Trophoblast cell (in vitro differentiated cells and primary cell): ENCODE measurements at regions not wholly inside any gene's neighbourhood (a gene's known extent, or its start where the extent isn't known, plus 50 kb on each side); places are given as distances from the start of the nearest gene placed in this dataset.

Experiments
- DNase-seq, 2 donors: peaks; one replicate each; pipeline ENCODE4 v3.0.0-alpha.2; 2016
- H2AFZ ChIP-seq: 2 replicates; pipeline ENCODE4 v1.6.1; 2013; ENCODE audit warnings: low read length, moderate library complexity, mild to moderate bottlenecking; ENCODE audit not compliant: insufficient read depth, poor library complexity
- H2AK5ac ChIP-seq: 2 replicates; pipeline ENCODE4 v1.6.1; 2013; ENCODE audit warnings: mild to moderate bottlenecking, low read length
- H2BK120ac ChIP-seq: 2 replicates; pipeline ENCODE4 v1.6.1; 2013; ENCODE audit warnings: low read length, mild to moderate bottlenecking, moderate library complexity; ENCODE audit not compliant: insufficient read depth, poor library complexity
- H2BK12ac ChIP-seq: 2 replicates; pipeline ENCODE4 v1.6.1; 2013; ENCODE audit warnings: mild to moderate bottlenecking, low read length, moderate library complexity
- H2BK5ac ChIP-seq: 2 replicates; pipeline ENCODE4 v1.6.1; 2013; ENCODE audit warnings: low read length, low read depth, moderate library complexity, mild to moderate bottlenecking; ENCODE audit not compliant: poor library complexity
- H3K14ac ChIP-seq: 2 replicates; pipeline ENCODE4 v1.6.1; 2013; ENCODE audit warnings: mild to moderate bottlenecking, low read length
- H3K18ac ChIP-seq: 2 replicates; pipeline ENCODE4 v1.6.1; 2013; ENCODE audit warnings: mild to moderate bottlenecking, low read length
- H3K23ac ChIP-seq: 2 replicates; pipeline ENCODE4 v1.6.1; 2013; ENCODE audit warnings: low read length
- H3K27ac ChIP-seq: 2 replicates; pipeline ENCODE4 v1.5.1; 2013; ENCODE audit warnings: low read depth, mild to moderate bottlenecking, inconsistent platforms, low read length, moderate library complexity
- H3K27me3 ChIP-seq: 2 replicates; pipeline ENCODE4 v1.6.1; 2013; ENCODE audit warnings: inconsistent platforms, mild to moderate bottlenecking, low read length, moderate library complexity; ENCODE audit not compliant: insufficient read depth
- H3K36me3 ChIP-seq, 2 experiments: 1 replicate in 1 of 2; 2 replicates in 1 of 2; pipeline ENCODE4 v1.6.1; 2013; ENCODE audit warnings: low read length in 2 of 2, mild to moderate bottlenecking in 2 of 2, moderate library complexity in 1 of 2; ENCODE audit not compliant: insufficient read depth in 2 of 2, control insufficient read depth in 1 of 2
- H3K4ac ChIP-seq: 2 replicates; pipeline ENCODE4 v1.6.1; 2013; ENCODE audit warnings: low read depth, mild to moderate bottlenecking, low read length, moderate library complexity
- H3K4me1 ChIP-seq, 2 experiments: 1 replicate in 1 of 2; 2 replicates in 1 of 2; pipeline ENCODE4 v1.6.1; 2013; ENCODE audit warnings: low read length in 2 of 2, mild to moderate bottlenecking in 2 of 2, moderate library complexity in 1 of 2; ENCODE audit not compliant: insufficient read depth in 2 of 2, control insufficient read depth in 1 of 2
- H3K4me2 ChIP-seq: 2 replicates; pipeline ENCODE4 v1.6.1; 2013; ENCODE audit warnings: inconsistent platforms, mild to moderate bottlenecking, low read length, moderate library complexity
- H3K4me3 ChIP-seq: 2 replicates; pipeline ENCODE4 v1.5.1; 2013; ENCODE audit warnings: mild to moderate bottlenecking, low read depth, low read length, inconsistent platforms
- H3K79me1 ChIP-seq: one replicate; pipeline ENCODE4 v1.6.1; 2013; ENCODE audit warnings: low read length
- H3K79me2 ChIP-seq: 2 replicates; pipeline ENCODE4 v1.6.1; 2013; ENCODE audit warnings: low read length, mild to moderate bottlenecking; ENCODE audit not compliant: control insufficient read depth, insufficient read depth, poor library complexity
- H3K9ac ChIP-seq: 2 replicates; pipeline ENCODE4 v1.6.1; 2013; ENCODE audit warnings: mild to moderate bottlenecking, low read length
- H3K9me3 ChIP-seq: 2 replicates; pipeline ENCODE4 v1.6.1; 2013; ENCODE audit warnings: low read depth, mild to moderate bottlenecking, control low read depth, inconsistent platforms, low read length; ENCODE audit not compliant: insufficient read depth
- H4K12ac ChIP-seq: 2 replicates; pipeline ENCODE4 v1.6.1; 2013; ENCODE audit warnings: low read depth, mild to moderate bottlenecking, low read length, moderate library complexity
- H4K8ac ChIP-seq: 2 replicates; pipeline ENCODE4 v1.6.1; 2013; ENCODE audit warnings: low read depth, mild to moderate bottlenecking, low read length, moderate library complexity
- H4K91ac ChIP-seq: one replicate; pipeline ENCODE4 v1.6.1; 2013; ENCODE audit warnings: low read depth, mild to moderate bottlenecking, low read length, moderate library complexity
- WGBS: extraction: QIAGEN DNeasy Blood & Tissue Kit; methylation state at CpG from one replicate; pipeline ENCODE4 v1.1.7; 2013; ENCODE audit warnings: missing lambda C conversion rate; ENCODE audit not compliant: insufficient read length, insufficient coverage; ENCODE audit errors: extremely low coverage; 5-methylcytosine and 5-hydroxymethylcytosine counted together

GRCh38 chr10:120177330-120177729 is 279.7 kb upstream of the PLPP4 start:
- Histone ChIP-seq H4K12ac (no peak overlapping the region), H3K14ac (no peak overlapping the region), H3K4me3 (no peak overlapping the region), H4K8ac (no peak overlapping the region), H3K9me3 (no peaks in the 10 kb centered on the region), H3K18ac (no peak overlapping the region), H2AFZ (no peak overlapping the region), H3K4ac (no peak overlapping the region), H3K9ac (no peak overlapping the region), H3K27ac (no peak overlapping the region), H2BK12ac (no peak overlapping the region), H3K27me3 (no peaks in the 10 kb centered on the region), H4K91ac (no peak overlapping the region), H2BK5ac (no peak overlapping the region), H3K79me2 (no peaks in the 10 kb centered on the region), H2BK120ac (no peak overlapping the region), H2AK5ac (no peak overlapping the region), H3K23ac (no peak overlapping the region), H3K4me1 (no peaks in the 10 kb centered on the region), H3K36me3 (no peaks in the 10 kb centered on the region), H3K4me2 (no peak overlapping the region), H3K79me1 (no peaks in the 10 kb centered on the region)
- WGBS: no CpG with 5 or more reads among the region's 10 CpGs
- DNase-seq: no peak

GRCh38 chr10:120180160-120180559 is 276.9 kb upstream of the PLPP4 start:
- no peak for DNase-seq
- no peak overlapping the region for H3K14ac ChIP-seq
- no peak overlapping the region for H2AK5ac ChIP-seq
- no peaks in the 10 kb centered on the region for H3K27me3 ChIP-seq
- H4K12ac ChIP-seq: no peak overlapping the region
- H3K4ac ChIP-seq: no peak overlapping the region
- no peak overlapping the region for H3K9ac ChIP-seq
- H2BK120ac ChIP-seq: no peak overlapping the region
- no peak overlapping the region for H4K91ac ChIP-seq
- no peak overlapping the region for H2BK5ac ChIP-seq
- no peak overlapping the region for H2AFZ ChIP-seq
- H3K27ac ChIP-seq: no peak overlapping the region
- no peaks in the 10 kb centered on the region for H3K4me1 ChIP-seq
- H3K18ac ChIP-seq: no peak overlapping the region
- no peaks in the 10 kb centered on the region for H3K79me2 ChIP-seq
- H3K36me3 ChIP-seq: no peaks in the 10 kb centered on the region
- no peak overlapping the region for H2BK12ac ChIP-seq
- no CpG with 5 or more reads among the region's 3 CpGs for WGBS
- no peak overlapping the region for H3K4me3 ChIP-seq
- H3K9me3 ChIP-seq: no peaks in the 10 kb centered on the region
- H3K4me2 ChIP-seq: no peak overlapping the region
- H3K79me1 ChIP-seq: no peaks in the 10 kb centered on the region
- no peak overlapping the region for H3K23ac ChIP-seq
- no peak overlapping the region for H4K8ac ChIP-seq

- Histone ChIP-seq H4K8ac (no peak overlapping the region), H2BK12ac (no peak overlapping the region), H3K79me2 (no peaks in the 10 kb centered on the region), H3K4ac (no peak overlapping the region), H2AFZ (no peak overlapping the region), H2BK5ac (no peak overlapping the region), H2AK5ac (no peak overlapping the region), H3K4me3 (no peak overlapping the region), H3K9ac (no peak overlapping the region), H3K18ac (no peak overlapping the region), H3K23ac (no peak overlapping the region), H3K4me2 (no peak overlapping the region), H3K4me1 (no peaks in the 10 kb centered on the region), H3K9me3 (no peaks in the 10 kb centered on the region), H4K91ac (no peak overlapping the region), H3K27ac (no peak overlapping the region), H3K14ac (no peak overlapping the region), H3K79me1 (no peaks in the 10 kb centered on the region), H3K36me3 (no peaks in the 10 kb centered on the region), H2BK120ac (no peak overlapping the region), H4K12ac (no peak overlapping the region), H3K27me3 (no peaks in the 10 kb centered on the region)
- no CpG with 5 or more reads among the region's 8 CpGs for WGBS
- DNase-seq: no peak
Measured at GRCh38 chr10:120181154-120181553, 275.9 kb upstream of the PLPP4 start.

- H3K79me1 ChIP-seq: no peaks in the 10 kb centered on the region
- no peak overlapping the region for H3K9ac ChIP-seq
- no peak overlapping the region for H4K91ac ChIP-seq
- no peaks in the 10 kb centered on the region for H3K36me3 ChIP-seq
- H3K14ac ChIP-seq: no peak overlapping the region
- no peak overlapping the region for H2BK12ac ChIP-seq
- no peak for DNase-seq
- no peak overlapping the region for H2AK5ac ChIP-seq
- no peaks in the 10 kb centered on the region for H3K4me1 ChIP-seq
- no peaks in the 10 kb centered on the region for H3K79me2 ChIP-seq
- no peak overlapping the region for H3K4me2 ChIP-seq
- no peaks in the 10 kb centered on the region for H3K9me3 ChIP-seq
- H3K27me3 ChIP-seq: no peaks in the 10 kb centered on the region
- H3K4me3 ChIP-seq: no peak overlapping the region
- H2BK120ac ChIP-seq: no peak overlapping the region
- no peak overlapping the region for H4K12ac ChIP-seq
- no peak overlapping the region for H3K23ac ChIP-seq
- no CpG with 5 or more reads among the region's 1 CpG for WGBS
- H3K4ac ChIP-seq: no peak overlapping the region
- no peak overlapping the region for H3K18ac ChIP-seq
- no peak overlapping the region for H2BK5ac ChIP-seq
- no peak overlapping the region for H4K8ac ChIP-seq
- H3K27ac ChIP-seq: no peak overlapping the region
- no peak overlapping the region for H2AFZ ChIP-seq
Measured at GRCh38 chr10:120182431-120182830, 274.6 kb upstream of the PLPP4 start.
